ENCODE measurements at regions not wholly inside any gene's neighbourhood (a gene's known extent, or its start where the extent isn't known, plus 50 kb on each side); places are given as distances from the start of the nearest gene placed in this dataset.
A peak's percentile ranks its signal among the peaks of the same experiment; 100 is the strongest.

GRCh38 chr2:145007093-145007959 is 487.4 kb upstream of the ZEB2 start:
- H3F3A ChIP-seq (ENCODE audit: low read length, unreplicated experiment) = peaks cover 16% of the 10 kb centered on the region
- ChIA-PET CTCF (no interaction called here), POLR2A (ENCODE audit: unreplicated experiment) (interaction anchor here (1.0 kb wide), 1 partner anchor 339 kb away, joined by 3 read pairs; no protein-coding TSS in a partner anchor)
- H4K20me1 ChIP-seq (ENCODE audit: low read length) = no peaks in the 10 kb centered on the region
- no peaks in the 10 kb centered on the region for H3K79me2 ChIP-seq (ENCODE audit: low read length)
- no peaks in the 10 kb centered on the region for H3K9me3 ChIP-seq (ENCODE audit: low read length)
- peak overlapping the region; percentile 75 for H3K4me2 ChIP-seq (ENCODE audit: low read length)
- no peaks in the 10 kb centered on the region for H3K27me3 ChIP-seq (ENCODE audit: low read length)
- peaks cover 40% of the 10 kb centered on the region for H3K4me1 ChIP-seq (ENCODE audit: insufficient read depth, low read length)
- H3K36me3 ChIP-seq (ENCODE audit: low read depth, low read length) = no peaks in the 10 kb centered on the region
- DNase-seq = peak; percentile 97
- H3K27ac ChIP-seq (ENCODE audit: low read length) = peak overlapping the region; percentile 95
- TSS peak; percentile 73 for BruUV-seq (replicated peaks)
- H3K4me3 ChIP-seq (ENCODE audit: low read length) = peak overlapping the region; percentile 50
- H2AFZ ChIP-seq (ENCODE audit: low read length) = peak overlapping the region; percentile 71
- peak overlapping the region; percentile 66 for H3K9ac ChIP-seq (ENCODE audit: low read length)
- TF ChIP-seq EZH2phosphoT487 (IDR thresholded peaks at IDR 0.05; ENCODE audit: borderline replicate concordance, low read length) (no peak), EZH2 (IDR thresholded peaks at IDR 0.05; ENCODE audit: low read length, unreplicated experiment) (no peak), CTCF (conservative IDR thresholded peaks at IDR 0.05; ENCODE audit: low read depth, low read length) (no peak)
- H3K9me2 ChIP-seq (replicated peaks; ENCODE audit: low read length) = no peaks in the 10 kb centered on the region
- ATAC-seq = peak; percentile 86
- intact Hi-C loops (cut with micrococcal nuclease) = loop anchor here (1.0 to 2.0 kb wide), 2 partner anchors 63 to 477 kb away; no protein-coding TSS in a partner anchor

GRCh38 chr2:145002624-145003023 is 482.7 kb upstream of the ZEB2 start:
- Histone ChIP-seq H3K36me3 (ENCODE audit: low read depth, low read length) (no peaks in the 10 kb centered on the region), H3K4me1 (ENCODE audit: insufficient read depth, low read length) (peaks cover 20% of the 10 kb centered on the region), H3K9ac (ENCODE audit: low read length) (no peak overlapping the region), H3K9me2 (replicated peaks; ENCODE audit: low read length) (no peaks in the 10 kb centered on the region), H3K4me3 (ENCODE audit: low read length) (no peak overlapping the region), H3F3A (ENCODE audit: low read length, unreplicated experiment) (peaks cover 9% of the 10 kb centered on the region), H3K4me2 (ENCODE audit: low read length) (no peak overlapping the region), H4K20me1 (ENCODE audit: low read length) (no peaks in the 10 kb centered on the region), H3K27ac (ENCODE audit: low read length) (no peak overlapping the region), H3K27me3 (ENCODE audit: low read length) (no peaks in the 10 kb centered on the region), H2AFZ (ENCODE audit: low read length) (no peak overlapping the region), H3K79me2 (ENCODE audit: low read length) (no peaks in the 10 kb centered on the region), H3K9me3 (ENCODE audit: low read length) (no peaks in the 10 kb centered on the region)
- CTCF ChIA-PET = no interaction called here
- TF ChIP-seq EZH2phosphoT487 (IDR thresholded peaks at IDR 0.05; ENCODE audit: borderline replicate concordance, low read length) = no peak
- TF ChIP-seq CTCF (conservative IDR thresholded peaks at IDR 0.05; ENCODE audit: low read depth, low read length) = no peak
- no peak for TF ChIP-seq EZH2 (IDR thresholded peaks at IDR 0.05; ENCODE audit: low read length, unreplicated experiment)
- BruUV-seq (replicated peaks) = no TSS peak
- POLR2A ChIA-PET (ENCODE audit: unreplicated experiment) = no interaction called here
- ATAC-seq = no peak
- intact Hi-C loops (cut with micrococcal nuclease) = no loop called here
- no peak for DNase-seq

- DNase-seq = no peak
- Histone ChIP-seq H3K9me3 (ENCODE audit: low read length) (no peaks in the 10 kb centered on the region), H2AFZ (ENCODE audit: low read length) (no peak overlapping the region), H3K4me2 (ENCODE audit: low read length) (no peak overlapping the region), H3K79me2 (ENCODE audit: low read length) (no peaks in the 10 kb centered on the region), H3K36me3 (ENCODE audit: low read depth, low read length) (no peaks in the 10 kb centered on the region), H3K9ac (ENCODE audit: low read length) (no peak overlapping the region), H3F3A (ENCODE audit: low read length, unreplicated experiment) (no peaks in the 10 kb centered on the region), H3K27ac (ENCODE audit: low read length) (no peak overlapping the region), H3K27me3 (ENCODE audit: low read length) (no peaks in the 10 kb centered on the region), H4K20me1 (ENCODE audit: low read length) (no peaks in the 10 kb centered on the region), H3K4me1 (ENCODE audit: insufficient read depth, low read length) (peaks cover 19% of the 10 kb centered on the region), H3K4me3 (ENCODE audit: low read length) (no peak overlapping the region), H3K9me2 (replicated peaks; ENCODE audit: low read length) (no peaks in the 10 kb centered on the region)
- no peak for ATAC-seq
- TF ChIP-seq EZH2 (IDR thresholded peaks at IDR 0.05; ENCODE audit: low read length, unreplicated experiment) (no peak), CTCF (conservative IDR thresholded peaks at IDR 0.05; ENCODE audit: low read depth, low read length) (no peak), EZH2phosphoT487 (IDR thresholded peaks at IDR 0.05; ENCODE audit: borderline replicate concordance, low read length) (no peak)
- POLR2A ChIA-PET (ENCODE audit: unreplicated experiment) = no interaction called here
- intact Hi-C loops (cut with micrococcal nuclease) = no loop called here
- no TSS peak for BruUV-seq (replicated peaks)
- CTCF ChIA-PET = no interaction called here
These were observed 480.5 kb upstream of the ZEB2 start for GRCh38 chr2:145000376-145000775.

Measured in PC-3 (cell line).